GM10266 (cell line): ENCODE measurements at regions not wholly inside any gene's neighbourhood (a gene's known extent, or its start where the extent isn't known, plus 50 kb on each side); places are given as distances from the start of the nearest gene placed in this dataset.

Experiments used
- DNase-seq: peaks from one replicate; pipeline ENCODE4 v3.0.0; 2012; ENCODE audit errors: extremely low spot score
- CTCF ChIP-seq: IDR thresholded peaks from 2 replicates; pipeline ENCODE4 v1.5.1; 2012; ENCODE audit warnings: mild to moderate bottlenecking, low read depth; ENCODE audit not compliant: control insufficient read depth, insufficient read depth; ENCODE audit errors: missing control alignments

- DNase-seq: no peak
- no peak for TF ChIP-seq CTCF
Observed at GRCh38 chr2:100702438-100703109, 117.4 kb upstream of the NPAS2 start.

GRCh38 chr2:100703213-100703612, 116.7 kb upstream of the NPAS2 start:
- DNase-seq: no peak
- TF ChIP-seq CTCF: no peak

GRCh38 chr2:100703739-100704138, 116.2 kb upstream of the NPAS2 start:
- no peak for TF ChIP-seq CTCF
- DNase-seq: no peak

GRCh38 chr2:100704156-100704555, 115.8 kb upstream of the NPAS2 start:
- no peak for TF ChIP-seq CTCF
- no peak for DNase-seq

GRCh38 chr2:100704711-100705110, 115.2 kb upstream of the NPAS2 start:
- DNase-seq: no peak
- no peak for TF ChIP-seq CTCF

GRCh38 chr2:100707016-100707947, 112.7 kb upstream of the NPAS2 start:
- DNase-seq: no peak
- no peak for TF ChIP-seq CTCF

GRCh38 chr2:100708333-100708732, 111.6 kb upstream of the NPAS2 start:
- no peak for TF ChIP-seq CTCF
- no peak for DNase-seq
